GM12878 (cell line): ENCODE measurements at regions not wholly inside any gene's neighbourhood (a gene's known extent, or its start where the extent isn't known, plus 50 kb on each side); places are given as distances from the start of the nearest gene placed in this dataset.

Source experiments
- ATAC-seq: fragments of 200-7000 bp; cut with Tn5 transposase; 3 replicates; pipeline ENCODE4 v1.9.1; 2020; ENCODE audit warnings: mild to moderate bottlenecking, moderate library complexity
- BruUV-seq: library from RNA; stranded (reverse); fragments of 400-500 nt; replicated peaks from 2 replicates; lab custom pipeline; 2021; lab: Mats Ljungman, UMichigan
- CTCF ChIA-PET: fragments of 300-600 bp; sonication (Branson Sonifier 250); formaldehyde crosslinking; extraction: SDS; loops from one replicate; lab custom pipeline; 2021; ENCODE audit warnings: inconsistent platforms; lab: Yijun Ruan, JAX
- POLR2A ChIA-PET: fragments of 350-600 bp; formaldehyde crosslinking; extraction: SDS; loops from one replicate; lab custom pipeline; 2021; ENCODE audit warnings: inconsistent platforms; lab: Charles Lee
- RAD21 ChIA-PET: fragments of 300-600 bp; sonication (Branson Sonifier 250); formaldehyde crosslinking; loops from one replicate; lab custom pipeline; 2023; ENCODE audit warnings: antibody characterized with exemption; ENCODE audit not compliant: unreplicated experiment; lab: Charles Lee
- SMC1A ChIA-PET: fragments of 300-600 bp; sonication (Branson Sonifier 250); formaldehyde crosslinking; loops from one replicate; lab custom pipeline; 2023; ENCODE audit not compliant: unreplicated experiment, uncharacterized antibody; lab: Charles Lee
- DNase-seq: peaks from one replicate; pipeline ENCODE4 v3.0.0-alpha.2; 2011; ENCODE audit warnings: low read depth, low spot score
- FAIRE-seq: peaks from 3 replicates; lab custom pipeline; 2011; peaks lifted over from hg19 to GRCh38; lab: Jason Lieb, UNC
- H2AFZ ChIP-seq: 2 replicates; pipeline ENCODE4 v1.6.0; 2011; ENCODE audit warnings: low read depth, low read length, control low read depth; ENCODE audit not compliant: control insufficient read depth
- H3K27ac ChIP-seq: 2 replicates; pipeline ENCODE4 v1.5.1; 2011; ENCODE audit warnings: control low read depth; ENCODE audit not compliant: control insufficient read depth, insufficient read depth
- H3K27me3 ChIP-seq, 2 experiments: replicated peaks in 1 of 2; 2 replicates each; pipeline versions ENCODE4 v1.6.0 to v1.6.1; 2011; ENCODE audit warnings: low read length in 1 of 2; ENCODE audit not compliant: control insufficient read depth in 2 of 2, insufficient read depth in 2 of 2
- H3K36me3 ChIP-seq, 2 experiments: 2 replicates each; pipeline ENCODE4 v1.5.1; 2011; ENCODE audit warnings: low read length in 1 of 2; ENCODE audit not compliant: control insufficient read depth in 2 of 2, insufficient read depth in 2 of 2
- H3K4me1 ChIP-seq: 2 replicates; pipeline ENCODE4 v1.6.1; 2011; ENCODE audit warnings: mild to moderate bottlenecking, low read length, moderate library complexity, mixed read lengths; ENCODE audit not compliant: control insufficient read depth, insufficient read depth
- H3K4me2 ChIP-seq: 2 replicates; pipeline ENCODE4 v1.6.0; 2011; ENCODE audit warnings: control low read depth; ENCODE audit not compliant: control insufficient read depth, insufficient read depth
- H3K4me3 ChIP-seq: fragments of 200-600 bp; sonication (generic); 2 replicates; pipeline ENCODE4 v1.5.1; 2016
- H3K79me2 ChIP-seq: 2 replicates; pipeline ENCODE4 v1.6.0; 2011; ENCODE audit warnings: low read length; ENCODE audit not compliant: control insufficient read depth, insufficient read depth
- H3K9ac ChIP-seq: 2 replicates; pipeline ENCODE4 v1.8.0; 2011; ENCODE audit warnings: low read length, control low read depth, mixed read lengths; ENCODE audit not compliant: control insufficient read depth, insufficient read depth
- H3K9me3 ChIP-seq: replicated peaks from 3 replicates; pipeline ENCODE4 v1.5.1; 2011; ENCODE audit warnings: mild to moderate bottlenecking, low read length; ENCODE audit not compliant: control insufficient read depth, insufficient read depth
- H4K20me1 ChIP-seq: 2 replicates; pipeline ENCODE4 v1.6.0; 2011; ENCODE audit not compliant: control insufficient read depth, insufficient read depth
- BMI1 ChIP-seq: fragments of 450-650 bp; IDR thresholded peaks from 2 replicates; pipeline ENCODE4 v1.6.1; 2016; ENCODE audit warnings: mild to moderate bottlenecking, moderate library complexity, borderline replicate concordance
- E2F8 ChIP-seq: fragments of 450-650 bp; IDR thresholded peaks from 2 replicates; pipeline ENCODE4 v1.6.1; 2018; ENCODE audit warnings: mild to moderate bottlenecking, low read depth, moderate library complexity; ENCODE audit not compliant: partially characterized antibody
- HDAC6 ChIP-seq: fragments of 200-600 bp; sonication (generic); IDR thresholded peaks from one replicate; pipeline ENCODE4 v1.8.0; 2017; ENCODE audit warnings: antibody characterized with exemption; ENCODE audit not compliant: unreplicated experiment
- IKZF2 ChIP-seq, 2 experiments: fragments of 450-650 bp; IDR thresholded peaks; 2 replicates each; pipeline ENCODE4 v1.6.1; 2017; ENCODE audit warnings: mild to moderate bottlenecking in 2 of 2, moderate library complexity in 2 of 2
- MXI1 ChIP-seq: fragments of 150-350 bp; IDR thresholded peaks from 2 replicates; pipeline ENCODE4 v1.6.1; 2011; ENCODE audit warnings: low read depth, mild to moderate bottlenecking, inconsistent platforms, low read length, improper control_type of control experiment
- PAX8 ChIP-seq: fragments of 450-650 bp; IDR thresholded peaks from 2 replicates; pipeline ENCODE4 v1.6.1; 2017; ENCODE audit warnings: mild to moderate bottlenecking, moderate library complexity
- RAD51 ChIP-seq: fragments of 450-650 bp; IDR thresholded peaks from 2 replicates; pipeline ENCODE4 v1.6.1; 2016; ENCODE audit warnings: moderate library complexity, mild to moderate bottlenecking, inconsistent platforms
- RBBP5 ChIP-seq: fragments of 200-600 bp; sonication (generic); conservative IDR thresholded peaks from 2 replicates; pipeline ENCODE4 v1.6.1; 2016
- SMC3 ChIP-seq: IDR thresholded peaks from 2 replicates; pipeline ENCODE4 v1.6.1; 2011; ENCODE audit warnings: low read length, improper control_type of control experiment, borderline replicate concordance
- SP1 ChIP-seq: IDR thresholded peaks from one replicate; pipeline ENCODE4 v1.6.1; 2011; ENCODE audit warnings: low read depth, low read length
- STAT3 ChIP-seq: IDR thresholded peaks from 2 replicates; pipeline ENCODE4 v1.6.1; 2011; ENCODE audit warnings: low read depth, low read length, improper control_type of control experiment
- TARDBP ChIP-seq: IDR thresholded peaks from 2 replicates; pipeline ENCODE4 v1.6.1; 2016; ENCODE audit warnings: borderline replicate concordance
- ZBTB11 ChIP-seq: fragments of 450-650 bp; formaldehyde crosslinking; IDR thresholded peaks from 2 replicates; pipeline ENCODE4 v1.5.0; 2022; ENCODE audit warnings: mild to moderate bottlenecking, missing genetic modification characterization
- in situ Hi-C: fragments of 300-500 bp; cut with MboI; formaldehyde crosslinking; loops from 9 replicates; pipeline ENCODE4 v1.14.3; 2018; ENCODE audit warnings: mixed read lengths
- intact Hi-C: fragments of 100-400 bp; cut with micrococcal nuclease; formaldehyde crosslinking; loops from one replicate; pipeline ENCODE4 v1.14.2; 2022; ENCODE audit not compliant: unreplicated experiment

GRCh38 chr17:70377654-70378053 lies 208.3 kb downstream of the KCNJ2 start (continued):
- TF ChIP-seq ZBTB11 (CRISPR knock-in tag) = no peak
- no peak for TF ChIP-seq SP1
- TF ChIP-seq SMC3 = no peak
- TF ChIP-seq RAD51 = no peak
- no peak for TF ChIP-seq RBBP5
- no peak for TF ChIP-seq BMI1
- TF ChIP-seq STAT3 = no peak

DNA sequence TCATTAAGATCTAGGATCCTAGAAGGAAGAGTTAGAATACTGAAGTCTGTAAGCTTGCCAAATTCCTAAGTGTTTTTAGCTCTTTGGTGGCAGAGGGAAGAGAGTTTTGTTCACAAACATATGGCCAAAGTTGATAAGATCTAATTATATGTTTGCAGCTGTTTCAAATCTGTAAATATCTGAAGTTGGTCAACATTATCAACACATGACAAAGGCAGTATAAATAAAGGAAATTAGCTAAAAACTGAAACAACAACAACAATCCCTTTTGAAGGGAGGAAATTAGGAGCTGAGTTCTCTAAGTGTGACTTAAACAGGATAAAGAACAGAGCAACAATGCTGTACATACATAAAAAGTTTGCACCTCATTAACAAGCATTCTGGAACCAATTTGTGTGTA lies 208.7 kb downstream of the KCNJ2 start:
- BruUV-seq = no TSS peak
- Histone ChIP-seq H3K27me3 (no peaks in the 10 kb centered on the region), H3K4me3 (no peak overlapping the region), H3K36me3 (no peaks in the 10 kb centered on the region), H3K4me2 (no peak overlapping the region), H2AFZ (no peak overlapping the region), H3K27ac (no peak overlapping the region), H3K9ac (no peak overlapping the region), H3K4me1 (no peaks in the 10 kb centered on the region), H4K20me1 (no peaks in the 10 kb centered on the region), H3K79me2 (no peaks in the 10 kb centered on the region), H3K9me3 (no peaks in the 10 kb centered on the region)
- no peak for FAIRE-seq
- SMC1A ChIA-PET = interaction anchor here (0.9 to 3.0 kb wide), 10 partner anchors 9 to 45 kb away, joined by 3 to 16 read pairs (median 4); no protein-coding TSS in a partner anchor
- no peak for DNase-seq
- RAD21 ChIA-PET = no interaction called here
- no peak for TF ChIP-seq E2F8
- TF ChIP-seq PAX8 = no peak
- TF ChIP-seq MXI1 = no peak
- no peak for TF ChIP-seq TARDBP
- TF ChIP-seq HDAC6 = no peak
- no peak for TF ChIP-seq IKZF2 (IDR thresholded peaks at IDR 0.05)
- in situ Hi-C loops = no loop called here
- intact Hi-C loops = no loop called here
- CTCF ChIA-PET = interaction anchor here (0.8 kb wide), 1 partner anchor 9 kb away, joined by 3 read pairs; no protein-coding TSS in a partner anchor
- no peak for ATAC-seq
- POLR2A ChIA-PET = interaction anchor here (0.6 kb wide), 2 partner anchors 24 to 276 kb away, joined by 4 read pairs; no protein-coding TSS in a partner anchor
